Heart left ventricle (tissue), 16 donors: ENCODE measurements at regions not wholly inside any gene's neighbourhood (a gene's known extent, or its start where the extent isn't known, plus 50 kb on each side); places are given as distances from the start of the nearest gene placed in this dataset.
"Not testable (repeated sequence)": the region's sequence is repeated elsewhere in the genome, so short reads cannot be mapped to it uniquely, and the experiment has no call there.

Source experiments
- ATAC-seq, 4 donors: fragments of 200-7000 bp; cut with Tn5 transposase; one replicate each; pipeline ENCODE4 v1.9.1; 2020 to 2022; ENCODE audit warnings: moderate library complexity in 4 of 4, mild to moderate bottlenecking in 3 of 4, moderate number of reproducible peaks in 1 of 4
- DNase-seq, 5 donors: peaks; one replicate each; pipeline ENCODE4 v3.0.0-alpha.2; 2020
- H3K27ac ChIP-seq, 12 donors: fragments of 200-600 bp; sonication (generic) in 4 of 12; one replicate each; pipeline versions ENCODE4 v1.5.0 to v1.8.0; 2016 to 2022; ENCODE audit warnings: mild to moderate bottlenecking in 2 of 12
- H3K27me3 ChIP-seq, 9 donors: fragments of 200-600 bp; sonication (generic) in 2 of 9; one replicate each; pipeline versions ENCODE4 v1.5.1 to v1.8.0; 2016 to 2022; ENCODE audit warnings: mild to moderate bottlenecking in 3 of 9
- H3K36me3 ChIP-seq, 9 donors: fragments of 200-600 bp; sonication (generic) in 2 of 9; one replicate each; pipeline versions ENCODE4 v1.5.0 to v1.8.0; 2018 to 2022; ENCODE audit warnings: mild to moderate bottlenecking in 2 of 9
- H3K4me1 ChIP-seq, 12 donors: fragments of 200-600 bp; sonication (generic) in 4 of 12; one replicate each; pipeline versions ENCODE4 v1.5.0 to v1.8.0; 2016 to 2022; ENCODE audit warnings: mild to moderate bottlenecking in 3 of 12
- H3K4me3 ChIP-seq, 12 donors: fragments of 200-600 bp; sonication (generic) in 4 of 12; one replicate each; pipeline versions ENCODE4 v1.5.0 to v1.8.0; 2017 to 2022; ENCODE audit warnings: mild to moderate bottlenecking in 9 of 12, moderate library complexity in 4 of 12
- H3K9me3 ChIP-seq, 12 donors: fragments of 200-600 bp; sonication (generic) in 4 of 12; one replicate each; pipeline versions ENCODE4 v1.5.0 to v1.8.0; 2016 to 2022; ENCODE audit warnings: mild to moderate bottlenecking in 1 of 12
- CTCF ChIP-seq, 12 donors: fragments of 200-600 bp; sonication (generic) in 4 of 12; IDR thresholded peaks; one replicate each; pipeline versions ENCODE4 v1.5.0 to v1.8.0; 2018 to 2022; ENCODE audit warnings: antibody characterized with exemption in 12 of 12, mild to moderate bottlenecking in 5 of 12
- POLR2A ChIP-seq, 2 donors: fragments of 450-650 bp; IDR thresholded peaks; one replicate each; pipeline ENCODE4 v1.6.1; 2017; ENCODE audit warnings: antibody characterized with exemption in 2 of 2, mild to moderate bottlenecking in 2 of 2, moderate library complexity in 2 of 2
- WGBS, 4 donors: extraction: QIAGEN DNeasy Blood & Tissue Kit in 2 of 4; methylation state at CpG; one replicate each; pipeline versions ENCODE4 v1.1.5 to v1.1.7; 2013 to 2018; 5-methylcytosine and 5-hydroxymethylcytosine counted together
- intact Hi-C, 10 donors: fragments of 100-400 bp; cut with DNase I; formaldehyde crosslinking; loops; one replicate each; pipeline versions ENCODE4 v1.11.1 to v1.14.2; 2022
- donor health status: ischemic (EF 13 %, LVEDD 7.1; RV severe dilation, severe dysfunction).
- donor health status: healthy with polysubstance abuse.
- donor health status: DM: no; HTN: yes; CAD: no.
- donor health status: DM: no; HTN: no; CAD: no.
- donor health status: ischemic (EF 25% LVEDD 6.9; RV normal size, moderate dysfunction).
- donor health status: ischemic (EF 25% LVEDD 5.7; RV mildly dilated, moderate dysfunction).
- donor health status: healthy.
- donor health status: DM: yes; HTN: yes; CAD: no.
- donor health status: ischemic (EF 35%, LVEDD 5.7; RV mildly dilated, moderate dysfunction).
- donor health status: nonischemic (EF 11% LVEDD 7.7; RV severe dilation, severe dysfunction).
- donor health status: DM: yes; HTN: yes; CAD: no.
- donor health status: PGD.
- donor health status: ischemic (EF 29% LVEDD 5.4; RV normal size, mild dysfunction).
- donor health status: nonischemic (EF 23%, LVEDD 6.1; RV moderate dilation, normal function).

- H3K27me3 ChIP-seq = no peaks in the 10 kb centered on the region
- ATAC-seq (no peak), DNase-seq (no peak)
- H3K4me3 ChIP-seq = no peak overlapping the region
- no peak overlapping the region for H3K27ac ChIP-seq
- no peaks in the 10 kb centered on the region for H3K4me1 ChIP-seq
- TF ChIP-seq CTCF (IDR thresholded peaks at IDR 0.05) = no peak
- TF ChIP-seq POLR2A (IDR thresholded peaks at IDR 0.05) = no peak
- 48 to 64% (median 54%) methylated on average over 2 of the region's 2 CpGs for WGBS, 4 donors
- H3K9me3 ChIP-seq = no peaks in the 10 kb centered on the region
- intact Hi-C loops = no loop called here
- no peaks in the 10 kb centered on the region for H3K36me3 ChIP-seq
These were observed 55.6 kb downstream of the OR4C45 start for GRCh38 chr11:50088231-50088630.

- no peak overlapping the region for H3K4me3 ChIP-seq
- no peaks in the 10 kb centered on the region for H3K36me3 ChIP-seq
- 38 to 47% (median 44%) methylated on average over 2 of the region's 2 CpGs for WGBS, 4 donors
- no peaks in the 10 kb centered on the region for H3K27me3 ChIP-seq
- TF ChIP-seq POLR2A (IDR thresholded peaks at IDR 0.05) = no peak
- no peak for TF ChIP-seq CTCF (IDR thresholded peaks at IDR 0.05)
- no peaks in the 10 kb centered on the region for H3K9me3 ChIP-seq
- intact Hi-C loops = no loop called here
- ATAC-seq = no peak
- no peak overlapping the region for H3K27ac ChIP-seq
- no peaks in the 10 kb centered on the region for H3K4me1 ChIP-seq
- DNase-seq = no peak
These were observed 65.6 kb downstream of the OR4C45 start for GRCh38 chr11:50098186-50098725.

- Histone ChIP-seq H3K4me1 (no peaks in the 10 kb centered on the region), H3K27me3 (no peaks in the 10 kb centered on the region), H3K9me3 (no peaks in the 10 kb centered on the region), H3K36me3 (no peaks in the 10 kb centered on the region), H3K27ac (no peak overlapping the region), H3K4me3 (no peak overlapping the region)
- DNase-seq (no peak), ATAC-seq (no peak)
- intact Hi-C loops = no loop called here
- TF ChIP-seq CTCF (IDR thresholded peaks at IDR 0.05) = no peak
- TF ChIP-seq POLR2A (IDR thresholded peaks at IDR 0.05) = no peak
These were observed 70.2 kb downstream of the OR4C45 start for GRCh38 chr11:50102916-50103315.

GRCh38 chr11:50140686-50141085 is 108.0 kb downstream of the OR4C45 start:
- H3K27ac ChIP-seq, H3K36me3 ChIP-seq, H3K4me1 ChIP-seq, H3K4me3 ChIP-seq, H3K9me3 ChIP-seq, H3K27me3 ChIP-seq, intact Hi-C loops: not testable (repeated sequence)
- ATAC-seq (peak; percentile 78 to 92 (median 86)), DNase-seq (peak in 1 of 5 donors; percentile 8)
- WGBS, 4 donors = 36 to 45% (median 38%) methylated on average over 2 of the region's 2 CpGs

- DNase-seq, H3K36me3 ChIP-seq, H3K27ac ChIP-seq, intact Hi-C loops, ATAC-seq, H3K27me3 ChIP-seq, H3K9me3 ChIP-seq, H3K4me1 ChIP-seq, H3K4me3 ChIP-seq: not testable (repeated sequence)
- 35 to 55% (median 46%) methylated on average over 3 of the region's 3 CpGs for WGBS, 4 donors
These were observed 113.6 kb downstream of the OR4C45 start for GRCh38 chr11:50146308-50146707.

- H3K36me3 ChIP-seq = not testable (repeated sequence)
These were observed 115.3 kb downstream of the OR4C45 start for GRCh38 chr11:50147946-50148345.

More at GRCh38 chr11:50147946-50148345, 115.3 kb downstream of the OR4C45 start:
- H3K9me3 ChIP-seq, H3K27me3 ChIP-seq, H3K4me3 ChIP-seq, ATAC-seq, intact Hi-C loops, H3K27ac ChIP-seq, H3K4me1 ChIP-seq, DNase-seq: not testable (repeated sequence)
- 74 to 95% (median 82%) methylated on average over 2 of the region's 2 CpGs for WGBS, 4 donors
